SK-N-SH (cell line): ENCODE measurements at regions not wholly inside any gene's neighbourhood (a gene's known extent, or its start where the extent isn't known, plus 50 kb on each side); places are given as distances from the start of the nearest gene placed in this dataset.

ENCODE experiments used
- CTCF ChIP-seq: fragments of 200-600 bp; sonication (generic); IDR thresholded peaks from 2 replicates; pipeline ENCODE4 v1.6.1; 2017; ENCODE audit warnings: antibody characterized with exemption, mild to moderate bottlenecking, moderate library complexity
- EP300 ChIP-seq, 2 experiments: IDR thresholded peaks; 2 replicates each; pipeline versions ENCODE4 v1.4.0 to v1.6.1; 2012; ENCODE audit warnings: borderline replicate concordance in 1 of 2, low read depth in 1 of 2, low read length in 1 of 2
- FOXM1 ChIP-seq: IDR thresholded peaks from 2 replicates; pipeline ENCODE4 v1.4.0; 2012; ENCODE audit warnings: low read depth, mild to moderate bottlenecking
- IRF3 ChIP-seq: fragments of 150-350 bp; IDR thresholded peaks from 2 replicates; pipeline ENCODE4 v1.6.1; 2016; ENCODE audit warnings: mild to moderate bottlenecking, low read depth, low read length
- JUND ChIP-seq: IDR thresholded peaks from 2 replicates; pipeline ENCODE4 v1.4.0; 2012
- MXI1 ChIP-seq: IDR thresholded peaks from 2 replicates; pipeline ENCODE4 v1.6.1; 2012; ENCODE audit warnings: mild to moderate bottlenecking, low read depth, low read length, improper control_type of control experiment
- POLR2AphosphoS5 ChIP-seq: IDR thresholded peaks from 2 replicates; pipeline ENCODE4 v1.6.1; 2012; ENCODE audit warnings: low read depth, low read length
- SIN3A ChIP-seq: IDR thresholded peaks from 2 replicates; pipeline ENCODE4 v1.6.1; 2012; ENCODE audit warnings: low read depth, mild to moderate bottlenecking, low read length, moderate library complexity, borderline replicate concordance
- TAF1 ChIP-seq: IDR thresholded peaks from 2 replicates; pipeline ENCODE4 v1.6.1; 2012; ENCODE audit warnings: low read depth, mild to moderate bottlenecking, low read length, moderate library complexity, borderline replicate concordance
- TCF12 ChIP-seq: IDR thresholded peaks from 2 replicates; pipeline ENCODE4 v1.4.0; 2012
- YY1 ChIP-seq: IDR thresholded peaks from 2 replicates; pipeline ENCODE4 v1.4.0; 2012; ENCODE audit warnings: low read depth, mild to moderate bottlenecking
- TF ChIP-seq, protein P1 (sequence below): IDR thresholded peaks from 2 replicates; pipeline ENCODE4 v1.4.0; 2012; ENCODE audit warnings: low read depth
- TF ChIP-seq, protein P2 (sequence below): fragments of 150-350 bp; IDR thresholded peaks from 2 replicates; pipeline ENCODE4 v1.6.1; 2017; ENCODE audit warnings: antibody characterized with exemption, low read length, low read depth, borderline replicate concordance
- TF ChIP-seq, protein P3 (sequence below): IDR thresholded peaks from 2 replicates; pipeline ENCODE4 v1.4.0; 2012; ENCODE audit warnings: low read depth, borderline replicate concordance

DNA sequence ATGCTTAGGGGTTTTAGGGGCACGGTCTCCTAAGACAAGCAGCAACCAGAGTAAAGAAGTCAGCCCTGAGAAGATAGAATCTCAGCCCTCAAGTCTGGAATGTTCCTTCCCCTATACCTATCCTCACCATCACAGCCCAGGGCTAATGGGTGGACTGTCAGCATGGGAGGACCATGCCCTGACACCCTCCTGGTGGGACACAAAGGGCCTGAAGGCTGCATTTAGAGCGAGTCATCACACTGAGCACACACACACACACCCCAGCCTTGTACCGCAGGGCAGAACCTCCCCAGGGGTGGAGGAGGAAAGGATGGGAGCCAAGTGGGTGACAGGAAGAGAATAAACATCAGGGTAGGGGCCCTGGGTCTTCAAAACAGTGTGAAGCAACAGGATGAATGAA, 174.8 kb upstream of the SERP2 start:
- TF ChIP-seq CTCF = no peak
- no peak for TF ChIP-seq MXI1
- TF ChIP-seq FOXM1 = no peak
- TF ChIP-seq JUND = no peak
- no peak for TF ChIP-seq YY1
- no peak for TF ChIP-seq IRF3
- TF ChIP-seq, protein P1, sequence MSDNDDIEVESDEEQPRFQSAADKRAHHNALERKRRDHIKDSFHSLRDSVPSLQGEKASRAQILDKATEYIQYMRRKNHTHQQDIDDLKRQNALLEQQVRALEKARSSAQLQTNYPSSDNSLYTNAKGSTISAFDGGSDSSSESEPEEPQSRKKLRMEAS = no peak
- no peak for TF ChIP-seq POLR2AphosphoS5
- no peak for TF ChIP-seq TCF12
- TF ChIP-seq SIN3A = no peak
- no peak for TF ChIP-seq TAF1
- TF ChIP-seq, protein P2, sequence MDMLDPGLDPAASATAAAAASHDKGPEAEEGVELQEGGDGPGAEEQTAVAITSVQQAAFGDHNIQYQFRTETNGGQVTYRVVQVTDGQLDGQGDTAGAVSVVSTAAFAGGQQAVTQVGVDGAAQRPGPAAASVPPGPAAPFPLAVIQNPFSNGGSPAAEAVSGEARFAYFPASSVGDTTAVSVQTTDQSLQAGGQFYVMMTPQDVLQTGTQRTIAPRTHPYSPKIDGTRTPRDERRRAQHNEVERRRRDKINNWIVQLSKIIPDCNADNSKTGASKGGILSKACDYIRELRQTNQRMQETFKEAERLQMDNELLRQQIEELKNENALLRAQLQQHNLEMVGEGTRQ = no peak
- TF ChIP-seq EP300 (IDR thresholded peaks at IDR 0.05; ENCODE audit: borderline replicate concordance in 1 of 2, low read depth in 1 of 2, low read length in 1 of 2) = no peak
- TF ChIP-seq, protein P3, sequence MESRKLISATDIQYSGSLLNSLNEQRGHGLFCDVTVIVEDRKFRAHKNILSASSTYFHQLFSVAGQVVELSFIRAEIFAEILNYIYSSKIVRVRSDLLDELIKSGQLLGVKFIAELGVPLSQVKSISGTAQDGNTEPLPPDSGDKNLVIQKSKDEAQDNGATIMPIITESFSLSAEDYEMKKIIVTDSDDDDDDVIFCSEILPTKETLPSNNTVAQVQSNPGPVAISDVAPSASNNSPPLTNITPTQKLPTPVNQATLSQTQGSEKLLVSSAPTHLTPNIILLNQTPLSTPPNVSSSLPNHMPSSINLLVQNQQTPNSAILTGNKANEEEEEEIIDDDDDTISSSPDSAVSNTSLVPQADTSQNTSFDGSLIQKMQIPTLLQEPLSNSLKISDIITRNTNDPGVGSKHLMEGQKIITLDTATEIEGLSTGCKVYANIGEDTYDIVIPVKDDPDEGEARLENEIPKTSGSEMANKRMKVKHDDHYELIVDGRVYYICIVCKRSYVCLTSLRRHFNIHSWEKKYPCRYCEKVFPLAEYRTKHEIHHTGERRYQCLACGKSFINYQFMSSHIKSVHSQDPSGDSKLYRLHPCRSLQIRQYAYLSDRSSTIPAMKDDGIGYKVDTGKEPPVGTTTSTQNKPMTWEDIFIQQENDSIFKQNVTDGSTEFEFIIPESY = no peak
